Activated naive CD8-positive, alpha-beta T cell treated with anti-CD3 and anti-CD28 coated beads, Interleukin-2, amount 10 ng/mL, durations not matched to agents 7 days and 5 days (primary cell): ENCODE measurements at regions not wholly inside any gene's neighbourhood (a gene's known extent, or its start where the extent isn't known, plus 50 kb on each side); places are given as distances from the start of the nearest gene placed in this dataset.
"Not testable (repeated sequence)": the region's sequence is repeated elsewhere in the genome, so short reads cannot be mapped to it uniquely, and the experiment has no call there.

Experiments used
- ATAC-seq: fragments of 150-1000 bp; cut with Tn5 transposase; one replicate; pipeline ENCODE4 v1.10.0; 2021; ENCODE audit warnings: low read depth, moderate library complexity
- POLR2A ChIA-PET: fragments of 350-600 bp; sonication (Branson Sonifier 250); formaldehyde crosslinking; loops from one replicate; lab custom pipeline; 2021; ENCODE audit warnings: antibody characterized with exemption; lab: Charles Lee
- DNase-seq: peaks from one replicate; pipeline ENCODE4 v3.0.0; 2021
- H3K27ac Mint-ChIP-seq: one replicate; pipeline ENCODE4 v1.8.0; 2022; ENCODE audit warnings: mild to moderate bottlenecking, mixed read lengths
- H3K27me3 Mint-ChIP-seq: one replicate; pipeline ENCODE4 v1.8.0; 2022; ENCODE audit warnings: mild to moderate bottlenecking, moderate library complexity, mixed read lengths
- H3K36me3 Mint-ChIP-seq: one replicate; pipeline ENCODE4 v1.8.0; 2021; ENCODE audit warnings: mild to moderate bottlenecking, mixed read lengths
- H3K4me1 Mint-ChIP-seq: one replicate; pipeline ENCODE4 v1.8.0; 2021; ENCODE audit warnings: mixed read lengths
- H3K4me3 Mint-ChIP-seq: one replicate; pipeline ENCODE4 v1.8.0; 2022; ENCODE audit warnings: mild to moderate bottlenecking, moderate library complexity, mixed read lengths
- H3K9me3 Mint-ChIP-seq: one replicate; pipeline ENCODE4 v1.8.0; 2021; ENCODE audit warnings: mixed read lengths

- no peaks in the 10 kb centered on the region for H3K36me3 Mint-ChIP-seq
- no peaks in the 10 kb centered on the region for H3K4me1 Mint-ChIP-seq
- peaks cover 2% of the 10 kb centered on the region for H3K9me3 Mint-ChIP-seq
These were observed 177.7 kb downstream of the BTBD3 start for GRCh38 chr20:12095180-12095920.

GRCh38 chr20:12098421-12098820 lies 180.7 kb downstream of the BTBD3 start:
- no peaks in the 10 kb centered on the region for H3K27me3 Mint-ChIP-seq
- DNase-seq: no peak

More at GRCh38 chr20:12095180-12095920, 177.7 kb downstream of the BTBD3 start:
- no peak for ATAC-seq
- Mint-ChIP-seq H3K27ac (no peak overlapping the region), H3K4me3 (no peak overlapping the region), H3K27me3 (no peaks in the 10 kb centered on the region)
- DNase-seq: no peak
- POLR2A ChIA-PET: no interaction called here

GRCh38 chr20:12108846-12109245 lies 191.2 kb downstream of the BTBD3 start:
- POLR2A ChIA-PET: no interaction called here
- Mint-ChIP-seq H3K27ac (no peak overlapping the region), H3K27me3 (no peaks in the 10 kb centered on the region), H3K9me3 (peaks cover 6% of the 10 kb centered on the region), H3K36me3 (no peaks in the 10 kb centered on the region), H3K4me1 (no peaks in the 10 kb centered on the region), H3K4me3 (no peak overlapping the region)
- DNase-seq: no peak
- no peak for ATAC-seq

More at GRCh38 chr20:12098421-12098820, 180.7 kb downstream of the BTBD3 start:
- no peak for ATAC-seq
- Mint-ChIP-seq H3K4me3 (no peak overlapping the region), H3K4me1 (no peaks in the 10 kb centered on the region), H3K27ac (no peak overlapping the region), H3K9me3 (peaks cover 3% of the 10 kb centered on the region), H3K36me3 (no peaks in the 10 kb centered on the region)
- POLR2A ChIA-PET: no interaction called here

- POLR2A ChIA-PET: no interaction called here
- peaks cover 6% of the 10 kb centered on the region for H3K9me3 Mint-ChIP-seq
- ATAC-seq: no peak
- no peaks in the 10 kb centered on the region for H3K36me3 Mint-ChIP-seq
- no peak overlapping the region for H3K27ac Mint-ChIP-seq
- no peaks in the 10 kb centered on the region for H3K27me3 Mint-ChIP-seq
- H3K4me1 Mint-ChIP-seq: no peaks in the 10 kb centered on the region
- H3K4me3 Mint-ChIP-seq: no peak overlapping the region
- DNase-seq: no peak
These were observed 192.6 kb downstream of the BTBD3 start for GRCh38 chr20:12110274-12110673.

GRCh38 chr20:12110711-12111110 lies 193.0 kb downstream of the BTBD3 start:
- DNase-seq (no peak), ATAC-seq (no peak)
- Mint-ChIP-seq H3K27ac (no peak overlapping the region), H3K36me3 (no peaks in the 10 kb centered on the region), H3K9me3 (peaks cover 6% of the 10 kb centered on the region), H3K27me3 (no peaks in the 10 kb centered on the region), H3K4me1 (no peaks in the 10 kb centered on the region), H3K4me3 (no peak overlapping the region)
- POLR2A ChIA-PET: no interaction called here

GRCh38 chr20:12111431-12112088 lies 193.9 kb downstream of the BTBD3 start:
- DNase-seq (no peak), ATAC-seq (no peak)
- Mint-ChIP-seq H3K4me1 (no peaks in the 10 kb centered on the region), H3K4me3 (no peak overlapping the region), H3K27ac (no peak overlapping the region), H3K9me3 (peaks cover 6% of the 10 kb centered on the region), H3K27me3 (no peaks in the 10 kb centered on the region), H3K36me3 (no peaks in the 10 kb centered on the region)
- POLR2A ChIA-PET: no interaction called here

GRCh38 chr20:12112089-12112474 lies 194.4 kb downstream of the BTBD3 start:
- no peak overlapping the region for H3K4me3 Mint-ChIP-seq
- no peaks in the 10 kb centered on the region for H3K27me3 Mint-ChIP-seq
- H3K27ac Mint-ChIP-seq: no peak overlapping the region
- POLR2A ChIA-PET: no interaction called here
- H3K4me1 Mint-ChIP-seq: no peaks in the 10 kb centered on the region
- ATAC-seq (no peak), DNase-seq (no peak)
- no peaks in the 10 kb centered on the region for H3K36me3 Mint-ChIP-seq
- peaks cover 5% of the 10 kb centered on the region for H3K9me3 Mint-ChIP-seq

GRCh38 chr20:12112665-12113064 lies 195.0 kb downstream of the BTBD3 start:
- ATAC-seq (no peak), DNase-seq (no peak)
- no peak overlapping the region for H3K4me3 Mint-ChIP-seq
- H3K36me3 Mint-ChIP-seq: no peaks in the 10 kb centered on the region
- no peaks in the 10 kb centered on the region for H3K27me3 Mint-ChIP-seq
- H3K4me1 Mint-ChIP-seq: no peaks in the 10 kb centered on the region
- POLR2A ChIA-PET: no interaction called here
- H3K9me3 Mint-ChIP-seq: peaks cover 2% of the 10 kb centered on the region
- H3K27ac Mint-ChIP-seq: no peak overlapping the region

- H3K9me3 Mint-ChIP-seq: peaks cover 2% of the 10 kb centered on the region
- no peak for DNase-seq
- H3K27me3 Mint-ChIP-seq: no peaks in the 10 kb centered on the region
- no peak for ATAC-seq
- POLR2A ChIA-PET: no interaction called here
- H3K27ac Mint-ChIP-seq: no peak overlapping the region
- H3K4me3 Mint-ChIP-seq: no peak overlapping the region
- no peaks in the 10 kb centered on the region for H3K4me1 Mint-ChIP-seq
- H3K36me3 Mint-ChIP-seq: no peaks in the 10 kb centered on the region
These were observed 195.4 kb downstream of the BTBD3 start for GRCh38 chr20:12113075-12113467.

GRCh38 chr20:12113468-12114371 lies 196.0 kb downstream of the BTBD3 start:
- POLR2A ChIA-PET: no interaction called here
- DNase-seq: no peak
- no peak for ATAC-seq
- Mint-ChIP-seq H3K27ac (no peak overlapping the region), H3K4me3 (no peak overlapping the region), H3K4me1 (no peaks in the 10 kb centered on the region), H3K36me3 (no peaks in the 10 kb centered on the region), H3K27me3 (no peaks in the 10 kb centered on the region), H3K9me3 (peaks cover 2% of the 10 kb centered on the region)

- H3K27ac Mint-ChIP-seq, H3K27me3 Mint-ChIP-seq, POLR2A ChIA-PET, H3K4me3 Mint-ChIP-seq, H3K36me3 Mint-ChIP-seq, DNase-seq, ATAC-seq, H3K4me1 Mint-ChIP-seq, H3K9me3 Mint-ChIP-seq: not testable (repeated sequence)
These were observed 211.4 kb downstream of the BTBD3 start for GRCh38 chr20:12129114-12129513.

GRCh38 chr20:12129532-12129931 lies 211.8 kb downstream of the BTBD3 start:
- ATAC-seq, DNase-seq, H3K27ac Mint-ChIP-seq, H3K27me3 Mint-ChIP-seq, H3K4me1 Mint-ChIP-seq, H3K9me3 Mint-ChIP-seq, POLR2A ChIA-PET, H3K4me3 Mint-ChIP-seq, H3K36me3 Mint-ChIP-seq: not testable (repeated sequence)

- Mint-ChIP-seq H3K27me3 (no peaks in the 10 kb centered on the region), H3K36me3 (no peaks in the 10 kb centered on the region), H3K9me3 (peaks cover 4% of the 10 kb centered on the region), H3K4me1 (no peaks in the 10 kb centered on the region), H3K4me3 (no peak overlapping the region), H3K27ac (no peak overlapping the region)
- ATAC-seq: no peak
- POLR2A ChIA-PET: no interaction called here
- no peak for DNase-seq
These were observed 213.1 kb downstream of the BTBD3 start for GRCh38 chr20:12130781-12131180.
